HS-5 (cell line): ENCODE measurements at regions not wholly inside any gene's neighbourhood (a gene's known extent, or its start where the extent isn't known, plus 50 kb on each side); places are given as distances from the start of the nearest gene placed in this dataset.

Experiments
- DNase-seq: peaks from one replicate; pipeline ENCODE4 v3.0.0-alpha.2; 2012; ENCODE audit warnings: low read depth

DNA sequence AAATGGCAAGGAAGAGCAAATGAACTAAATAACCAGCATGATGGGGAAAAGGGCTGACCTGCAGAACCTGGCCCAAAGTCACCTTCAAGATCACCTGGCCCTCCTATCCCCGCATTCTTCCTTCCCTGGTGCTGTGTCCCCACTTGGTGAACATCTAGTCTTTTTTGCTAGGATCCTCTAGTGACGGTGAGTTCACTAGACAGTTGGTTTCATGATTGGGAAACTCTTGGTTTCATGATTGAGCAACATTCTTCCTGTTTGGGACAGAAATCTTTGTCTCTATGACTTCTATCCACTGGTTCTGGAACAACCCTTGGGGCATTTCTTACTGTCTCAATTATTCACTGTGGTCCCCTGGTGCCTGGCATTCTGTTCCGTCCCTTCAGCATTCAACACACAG, 50.2 kb upstream of the DAB2IP start:
- DNase-seq, result no peak
